CD14-positive monocyte (primary cell): ENCODE measurements at regions not wholly inside any gene's neighbourhood (a gene's known extent, or its start where the extent isn't known, plus 50 kb on each side); places are given as distances from the start of the nearest gene placed in this dataset.

Source experiments
- DNase-seq, 3 donors: peaks; one replicate each; pipeline ENCODE4 v3.0.0-alpha.2; 2011 to 2022
- H2AFZ ChIP-seq: 2 replicates; pipeline ENCODE4 v1.6.0; 2012; ENCODE audit warnings: mild to moderate bottlenecking, low read depth, low read length, inconsistent platforms; ENCODE audit not compliant: insufficient read depth, poor library complexity, severe bottlenecking
- H3K27ac ChIP-seq, 2 donors: 1 replicate in 1 of 2; 2 replicates in 1 of 2; pipeline ENCODE4 v1.5.1; 2012 to 2013; ENCODE audit warnings: low read length in 2 of 2, control low read depth in 1 of 2, inconsistent platforms in 1 of 2, low read depth in 1 of 2, mild to moderate bottlenecking in 1 of 2
- H3K27me3 ChIP-seq, 2 donors: one replicate each; pipeline versions ENCODE4 v1.6.0 to v1.6.1; 2011 to 2013; ENCODE audit warnings: low read length in 2 of 2; ENCODE audit not compliant: control insufficient read depth in 2 of 2, insufficient read depth in 2 of 2
- H3K36me3 ChIP-seq, 2 donors: replicated peaks in 1 of 2; 1 replicate in 1 of 2; 2 replicates in 1 of 2; pipeline versions ENCODE4 v1.5.1 to v1.6.1; 2012 to 2013; ENCODE audit warnings: low read length in 2 of 2, control low read depth in 1 of 2, inconsistent platforms in 1 of 2, mild to moderate bottlenecking in 1 of 2; ENCODE audit not compliant: insufficient read depth in 2 of 2, control insufficient read depth in 1 of 2
- H3K4me1 ChIP-seq, 2 donors: 1 replicate in 1 of 2; 2 replicates in 1 of 2; pipeline versions ENCODE4 v1.5.1 to v1.6.1; 2012 to 2013; ENCODE audit warnings: low read length in 2 of 2, control low read depth in 1 of 2, inconsistent platforms in 1 of 2, mild to moderate bottlenecking in 1 of 2, moderate library complexity in 1 of 2; ENCODE audit not compliant: insufficient read depth in 2 of 2, control insufficient read depth in 1 of 2
- H3K4me2 ChIP-seq: replicated peaks from 2 replicates; pipeline ENCODE3; 2012; ENCODE audit warnings: low read length, moderate library complexity, mild to moderate bottlenecking; ENCODE audit not compliant: poor library complexity, severe bottlenecking; ENCODE audit errors: extremely low read depth
- H3K4me3 ChIP-seq, 3 experiments: fragments of 200-600 bp in 1 of 3; sonication (generic) in 1 of 3; replicated peaks in 1 of 3; 1 replicate in 2 of 3; 2 replicates in 1 of 3; pipeline ENCODE4 v1.5.1; 2011 to 2013; ENCODE audit warnings: low read length in 3 of 3, mild to moderate bottlenecking in 3 of 3, control low read depth in 2 of 3, low read depth in 2 of 3, inconsistent platforms in 1 of 3, moderate library complexity in 1 of 3
- H3K79me2 ChIP-seq: 2 replicates; pipeline ENCODE4 v1.6.0; 2012; ENCODE audit warnings: mild to moderate bottlenecking, control low read depth, inconsistent platforms, low read length, moderate library complexity; ENCODE audit not compliant: insufficient read depth
- H3K9ac ChIP-seq: 2 replicates; pipeline ENCODE4 v1.6.0; 2017; ENCODE audit warnings: low read length, mild to moderate bottlenecking; ENCODE audit not compliant: insufficient read depth, poor library complexity, severe bottlenecking
- H3K9me3 ChIP-seq, 2 donors: replicated peaks in 1 of 2; 1 replicate in 1 of 2; 2 replicates in 1 of 2; pipeline versions ENCODE4 v1.5.1 to v1.6.1; 2012 to 2013; ENCODE audit warnings: low read length in 2 of 2, control low read depth in 1 of 2; ENCODE audit not compliant: control insufficient read depth in 1 of 2, insufficient read depth in 1 of 2
- H4K20me1 ChIP-seq: 2 replicates; pipeline ENCODE4 v1.6.0; 2012; ENCODE audit warnings: mild to moderate bottlenecking, low read length, control low read depth, moderate library complexity; ENCODE audit not compliant: insufficient read depth
- H3K27ac Mint-ChIP-seq, 7 donors: one replicate each; pipeline ENCODE4 v1.8.0; 2020; ENCODE audit warnings: mild to moderate bottlenecking in 7 of 7, mixed read lengths in 7 of 7, moderate library complexity in 6 of 7, inconsistent platforms in 2 of 7
- H3K27me3 Mint-ChIP-seq, 3 donors: one replicate each; pipeline ENCODE4 v1.8.0; 2021 to 2022; ENCODE audit warnings: low read depth in 3 of 3, mild to moderate bottlenecking in 3 of 3, mixed read lengths in 3 of 3, moderate library complexity in 3 of 3, inconsistent platforms in 1 of 3
- H3K36me3 Mint-ChIP-seq, 2 donors: one replicate each; pipeline ENCODE4 v1.8.0; 2020; ENCODE audit warnings: mixed read lengths in 2 of 2, inconsistent platforms in 1 of 2, mild to moderate bottlenecking in 1 of 2
- H3K4me1 Mint-ChIP-seq: one replicate; pipeline ENCODE4 v1.8.0; 2020; ENCODE audit warnings: mild to moderate bottlenecking, mixed read lengths
- H3K4me3 Mint-ChIP-seq, 2 donors: one replicate each; pipeline ENCODE4 v1.8.0; 2020; ENCODE audit warnings: mild to moderate bottlenecking in 2 of 2, mixed read lengths in 2 of 2, moderate library complexity in 1 of 2
- H3K9me3 Mint-ChIP-seq, 7 donors: one replicate each; pipeline ENCODE4 v1.8.0; 2020 to 2022; ENCODE audit warnings: mixed read lengths in 7 of 7, mild to moderate bottlenecking in 6 of 7, moderate library complexity in 6 of 7, inconsistent platforms in 2 of 7
- WGBS: methylation state at CpG from one replicate; pipeline ENCODE4 v1.1.5; 2013; ENCODE audit warnings: missing lambda C conversion rate; ENCODE audit not compliant: insufficient coverage; 5-methylcytosine and 5-hydroxymethylcytosine counted together
- intact Hi-C, 2 donors: fragments of 100-400 bp; cut with micrococcal nuclease; formaldehyde crosslinking; loops; one replicate each; pipeline versions ENCODE4 v1.15.0 to v1.15.1; 2023
- TF ChIP-seq, protein P1 (sequence below): fragments of 200-600 bp; IDR thresholded peaks from one replicate; pipeline ENCODE4 v1.8.0; 2022; ENCODE audit warnings: antibody characterized with exemption, mild to moderate bottlenecking

GRCh38 chr16:52928955-52929354 is 123.7 kb downstream of the CHD9NB start:
- Histone ChIP-seq H3K9me3 (no peaks in the 10 kb centered on the region), H3K79me2 (no peaks in the 10 kb centered on the region), H4K20me1 (no peaks in the 10 kb centered on the region), H3K9ac (no peak overlapping the region), H3K4me2 (no peak overlapping the region), H3K27ac (no peak overlapping the region), H2AFZ (no peak overlapping the region), H3K4me1 (no peaks in the 10 kb centered on the region), H3K4me3 (no peak overlapping the region), H3K36me3 (no peaks in the 10 kb centered on the region), H3K27me3 (no peaks in the 10 kb centered on the region)
- no peak overlapping the region for H3K27ac Mint-ChIP-seq
- intact Hi-C loops: no loop called here
- peaks cover 0 to 5% (median 0%) of the 10 kb centered on the region in 7 donors for H3K9me3 Mint-ChIP-seq
- no CpG with 5 or more reads among the region's 3 CpGs for WGBS
- no peak for DNase-seq
- no peaks in the 10 kb centered on the region for H3K36me3 Mint-ChIP-seq
- peaks cover 0 to 1% (median 0%) of the 10 kb centered on the region in 3 donors for H3K27me3 Mint-ChIP-seq
- no peak overlapping the region for H3K4me3 Mint-ChIP-seq
- no peaks in the 10 kb centered on the region for H3K4me1 Mint-ChIP-seq
- TF ChIP-seq, protein P1, sequence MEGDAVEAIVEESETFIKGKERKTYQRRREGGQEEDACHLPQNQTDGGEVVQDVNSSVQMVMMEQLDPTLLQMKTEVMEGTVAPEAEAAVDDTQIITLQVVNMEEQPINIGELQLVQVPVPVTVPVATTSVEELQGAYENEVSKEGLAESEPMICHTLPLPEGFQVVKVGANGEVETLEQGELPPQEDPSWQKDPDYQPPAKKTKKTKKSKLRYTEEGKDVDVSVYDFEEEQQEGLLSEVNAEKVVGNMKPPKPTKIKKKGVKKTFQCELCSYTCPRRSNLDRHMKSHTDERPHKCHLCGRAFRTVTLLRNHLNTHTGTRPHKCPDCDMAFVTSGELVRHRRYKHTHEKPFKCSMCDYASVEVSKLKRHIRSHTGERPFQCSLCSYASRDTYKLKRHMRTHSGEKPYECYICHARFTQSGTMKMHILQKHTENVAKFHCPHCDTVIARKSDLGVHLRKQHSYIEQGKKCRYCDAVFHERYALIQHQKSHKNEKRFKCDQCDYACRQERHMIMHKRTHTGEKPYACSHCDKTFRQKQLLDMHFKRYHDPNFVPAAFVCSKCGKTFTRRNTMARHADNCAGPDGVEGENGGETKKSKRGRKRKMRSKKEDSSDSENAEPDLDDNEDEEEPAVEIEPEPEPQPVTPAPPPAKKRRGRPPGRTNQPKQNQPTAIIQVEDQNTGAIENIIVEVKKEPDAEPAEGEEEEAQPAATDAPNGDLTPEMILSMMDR: no peak

DNA sequence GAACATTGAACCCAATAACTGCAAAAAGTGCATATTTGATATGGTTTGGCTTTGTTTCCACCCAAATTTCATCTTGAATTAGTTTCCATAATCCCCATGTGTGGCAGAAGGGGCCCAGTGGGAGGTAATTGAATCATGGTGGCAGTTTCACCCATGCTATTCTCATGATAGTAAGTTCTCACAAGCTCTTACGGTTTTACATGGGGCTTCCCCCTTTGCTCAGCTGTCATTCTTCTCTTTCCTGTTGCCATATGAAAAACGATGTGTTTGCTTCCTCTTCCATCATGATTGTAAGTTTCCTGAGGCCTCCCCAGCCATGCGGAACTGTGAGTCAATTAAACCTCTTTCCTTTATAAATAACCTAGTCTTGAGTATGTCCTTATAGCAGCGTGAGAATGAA is 127.6 kb downstream of the CHD9NB start:
- Histone ChIP-seq H3K9me3 (no peaks in the 10 kb centered on the region), H4K20me1 (no peaks in the 10 kb centered on the region), H3K4me2 (no peak overlapping the region), H3K4me3 (no peak overlapping the region), H3K27ac (no peak overlapping the region), H3K9ac (no peak overlapping the region), H3K27me3 (no peaks in the 10 kb centered on the region), H3K36me3 (no peaks in the 10 kb centered on the region), H2AFZ (no peak overlapping the region), H3K4me1 (no peaks in the 10 kb centered on the region), H3K79me2 (no peaks in the 10 kb centered on the region)
- Mint-ChIP-seq H3K36me3 (no peaks in the 10 kb centered on the region), H3K9me3 (peaks cover 0 to 5% (median 2%) of the 10 kb centered on the region in 7 donors), H3K27me3 (no peaks in the 10 kb centered on the region), H3K4me1 (no peaks in the 10 kb centered on the region), H3K4me3 (no peak overlapping the region), H3K27ac (no peak overlapping the region)
- WGBS: no CpG with 5 or more reads among the region's 4 CpGs
- TF ChIP-seq, protein P1: no peak
- intact Hi-C loops: no loop called here
- DNase-seq: no peak
